ENCODE measurements at regions not wholly inside any gene's neighbourhood (a gene's known extent, or its start where the extent isn't known, plus 50 kb on each side); places are given as distances from the start of the nearest gene placed in this dataset.

- TF ChIP-seq ZFX (IDR thresholded peaks at IDR 0.05) (no peak), CTCF (conservative IDR thresholded peaks at IDR 0.05) (no peak)
- H3K27ac ChIP-seq, result no peak overlapping the region
Measured at GRCh38 chr15:62812515-62812835, 230.1 kb upstream of the TPM1 start.

- H3K27ac ChIP-seq, result no peak overlapping the region
- TF ChIP-seq CTCF (conservative IDR thresholded peaks at IDR 0.05) (no peak), ZFX (IDR thresholded peaks at IDR 0.05) (no peak)
Measured at GRCh38 chr15:62816342-62817069, 226.0 kb upstream of the TPM1 start.

GRCh38 chr15:62818691-62819090 is 223.9 kb upstream of the TPM1 start:
- H3K27ac ChIP-seq, result no peak overlapping the region
- TF ChIP-seq ZFX (IDR thresholded peaks at IDR 0.05) (no peak), CTCF (conservative IDR thresholded peaks at IDR 0.05) (no peak)

- no peak for TF ChIP-seq ZFX (IDR thresholded peaks at IDR 0.05)
- TF ChIP-seq CTCF (conservative IDR thresholded peaks at IDR 0.05), result no peak
- no peak overlapping the region for H3K27ac ChIP-seq
Measured at GRCh38 chr15:62821384-62822131, 221.0 kb upstream of the TPM1 start.

GRCh38 chr15:62822228-62822627 is 220.3 kb upstream of the TPM1 start:
- TF ChIP-seq CTCF (conservative IDR thresholded peaks at IDR 0.05) (no peak), ZFX (IDR thresholded peaks at IDR 0.05) (no peak)
- no peak overlapping the region for H3K27ac ChIP-seq

GRCh38 chr15:62823561-62823960 is 219.0 kb upstream of the TPM1 start:
- no peak overlapping the region for H3K27ac ChIP-seq
- no peak for TF ChIP-seq CTCF (conservative IDR thresholded peaks at IDR 0.05)
- TF ChIP-seq ZFX (IDR thresholded peaks at IDR 0.05), result no peak
